ENCODE measurements at regions not wholly inside any gene's neighbourhood (a gene's known extent, or its start where the extent isn't known, plus 50 kb on each side); places are given as distances from the start of the nearest gene placed in this dataset.
A peak's percentile ranks its signal among the peaks of the same experiment; 100 is the strongest.
"Not testable (repeated sequence)": the region's sequence is repeated elsewhere in the genome, so short reads cannot be mapped to it uniquely, and the experiment has no call there.

DNA sequence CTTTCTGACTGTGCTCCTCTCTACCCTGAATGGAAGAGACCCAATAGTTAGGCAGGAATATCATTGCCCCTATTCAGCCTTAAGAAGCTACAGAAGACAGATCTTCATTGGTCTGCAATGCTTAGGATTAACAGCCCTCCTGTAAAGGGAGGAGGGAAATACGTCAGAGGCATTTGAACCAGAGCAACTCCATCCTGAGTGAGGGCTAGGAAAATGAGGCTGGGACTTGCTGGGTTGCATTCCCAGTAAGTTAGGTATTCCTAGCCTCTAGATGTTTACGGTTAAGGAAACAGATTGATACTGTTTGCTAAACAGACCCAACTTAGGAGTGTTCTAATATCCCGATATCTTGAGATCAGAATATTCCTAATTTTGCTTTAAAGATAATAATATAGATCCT is 63.5 kb downstream of the PCDH18 start:
- DNase-seq (ENCODE audit: low spot score) = no peak

DNA sequence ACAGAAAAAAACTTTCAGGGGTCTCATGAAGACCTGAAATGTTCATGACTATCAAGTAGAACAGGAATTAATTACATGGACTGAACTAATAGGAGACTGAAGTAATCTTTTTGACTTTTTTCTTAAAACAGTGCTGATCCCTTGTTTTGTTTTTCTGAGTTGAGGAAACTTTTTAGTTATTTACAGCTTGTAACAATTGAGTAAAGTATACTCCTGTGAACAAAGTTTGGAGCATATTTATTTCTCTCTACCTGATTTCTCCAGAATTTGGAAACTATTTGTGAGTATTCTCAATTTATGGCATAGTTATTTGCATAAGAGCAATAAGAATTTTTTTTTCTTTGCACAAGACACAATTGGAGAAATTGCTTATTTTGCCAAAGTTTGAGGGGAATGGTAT is 64.8 kb downstream of the PCDH18 start:
- DNase-seq (ENCODE audit: low spot score) = no peak

DNA sequence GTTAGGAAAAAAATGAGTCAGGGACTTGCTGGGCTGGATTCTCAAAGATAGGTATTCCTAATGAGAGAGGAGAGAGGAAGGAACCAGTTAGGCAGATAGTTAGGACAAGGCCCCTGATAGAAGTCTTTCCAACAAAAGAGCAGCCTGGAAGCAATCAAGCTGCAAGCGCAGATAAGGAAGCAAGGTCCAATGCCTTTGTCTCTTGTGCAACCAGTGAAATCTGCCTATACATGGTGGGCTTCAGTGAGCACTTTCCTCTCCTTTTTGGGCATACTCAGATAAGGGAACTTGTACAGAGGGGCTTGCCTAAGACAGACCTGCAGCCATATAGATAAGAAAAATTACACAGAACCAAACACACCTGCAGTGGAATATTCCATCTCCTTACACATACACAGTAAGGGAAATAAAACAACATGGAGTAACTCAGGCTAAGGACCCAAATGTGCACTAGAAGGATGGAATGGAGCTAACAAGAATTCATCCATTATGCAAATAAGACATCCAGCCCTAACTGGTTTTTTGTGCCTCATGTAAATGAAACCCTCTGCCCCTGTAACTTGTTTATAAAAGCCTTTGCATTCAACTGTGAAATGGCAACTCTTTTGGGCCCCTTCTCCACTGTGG is 68.8 kb downstream of the PCDH18 start:
- no peak for DNase-seq (ENCODE audit: low spot score)

DNA sequence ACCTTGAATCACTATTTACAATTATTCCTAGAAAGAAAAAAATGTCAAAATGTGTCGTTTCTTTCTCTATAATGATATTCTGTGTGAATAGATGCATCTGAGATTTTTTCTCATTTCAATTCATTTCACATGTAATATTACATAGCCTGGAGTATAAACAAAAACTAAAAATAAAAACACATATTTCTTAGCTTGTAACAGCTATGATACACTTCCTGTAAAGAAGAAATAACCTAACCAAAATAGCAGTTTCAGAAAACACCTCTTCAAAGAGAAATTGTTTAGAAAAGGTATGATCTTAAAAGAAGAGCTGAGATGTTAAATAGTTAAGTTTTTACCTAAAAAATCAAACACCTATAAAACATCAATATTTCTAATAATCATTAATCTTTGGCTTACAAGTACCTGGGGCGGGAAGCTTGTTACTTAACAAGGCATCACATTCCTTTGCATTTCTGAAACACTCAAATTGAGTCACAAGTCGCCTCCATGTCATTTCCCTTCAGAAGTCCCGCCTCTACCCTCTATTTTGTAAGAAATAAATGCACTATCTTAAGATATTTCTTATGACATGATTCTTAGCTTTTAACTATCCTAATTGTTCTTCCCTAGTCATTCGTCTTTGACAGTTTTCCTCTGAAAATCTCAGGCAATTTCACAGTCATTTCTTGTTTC is 76.5 kb downstream of the PCDH18 start:
- no peak for DNase-seq (ENCODE audit: low spot score)

DNA sequence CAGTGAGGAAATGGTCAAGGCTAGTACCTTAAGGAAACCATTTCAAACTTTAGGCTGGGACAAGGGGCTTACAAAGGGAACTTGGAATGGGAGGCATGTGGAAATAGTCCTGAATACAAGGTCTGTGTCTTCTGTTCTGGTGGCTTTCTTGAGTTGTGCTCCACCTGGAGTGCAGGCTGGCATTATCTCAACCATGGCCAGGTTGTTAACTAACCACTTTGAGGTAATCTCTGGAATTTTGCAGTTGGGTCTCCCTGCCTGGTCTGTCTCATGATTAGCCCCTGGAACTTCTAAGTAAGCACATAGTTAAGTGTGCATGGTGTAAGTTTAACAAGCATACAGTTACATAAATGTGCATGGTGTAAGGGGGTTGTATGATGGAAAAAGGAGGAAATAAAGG is 77.5 kb downstream of the PCDH18 start:
- no peak for DNase-seq (ENCODE audit: low spot score)

DNA sequence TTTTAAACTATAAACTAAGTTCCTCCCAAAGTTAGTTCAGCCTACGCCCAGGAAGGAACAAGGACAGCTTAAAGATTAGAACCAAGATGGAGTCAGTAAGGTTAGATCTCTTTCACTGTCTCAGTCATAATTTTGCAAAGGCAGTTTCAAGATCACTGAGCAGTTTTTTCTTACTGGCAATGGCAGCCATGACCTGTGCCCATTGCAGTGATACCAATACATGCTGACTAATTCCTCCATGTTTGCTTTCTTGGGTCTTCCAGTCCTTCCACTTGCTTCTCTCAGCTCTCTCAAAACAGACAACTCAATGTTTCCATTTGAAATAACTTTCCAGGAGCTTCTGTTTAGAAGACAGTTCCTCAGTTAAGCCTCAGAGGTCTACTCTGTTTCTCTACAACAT is 79.5 kb downstream of the PCDH18 start:
- no peak for DNase-seq (ENCODE audit: low spot score)

DNA sequence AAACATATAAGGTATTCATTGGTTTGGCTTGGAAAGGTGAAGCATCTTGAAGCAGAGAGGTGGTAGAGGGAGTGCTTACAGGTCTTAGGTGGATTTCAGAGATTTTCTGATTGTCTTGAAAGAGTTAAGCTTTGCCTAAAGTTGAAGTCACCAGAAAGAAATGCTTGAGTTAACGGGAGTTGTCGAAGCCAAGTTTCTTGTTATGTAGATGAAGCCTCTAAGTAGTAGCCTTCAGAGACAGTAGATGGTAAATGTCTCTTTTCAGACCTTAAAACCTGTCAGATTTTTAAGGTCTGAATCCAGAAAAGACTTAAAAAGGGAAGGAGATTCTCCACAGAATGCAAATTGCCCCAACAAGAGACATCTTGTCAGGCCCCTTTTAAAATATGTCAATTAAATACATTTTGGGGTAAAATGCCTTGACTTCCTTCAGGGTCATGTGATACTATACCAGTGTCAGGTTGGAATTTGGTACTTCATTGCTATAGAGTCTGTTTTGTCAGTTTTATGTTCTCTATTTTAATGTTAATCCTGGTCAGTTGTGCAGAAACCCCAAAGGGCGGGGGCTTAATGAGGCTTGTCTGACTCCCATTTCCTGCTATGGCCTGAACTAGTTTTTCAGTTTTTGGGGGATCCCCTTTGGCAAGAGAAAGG is 81.0 kb downstream of the PCDH18 start:
- peak; percentile 78 for DNase-seq (ENCODE audit: low spot score)

DNA sequence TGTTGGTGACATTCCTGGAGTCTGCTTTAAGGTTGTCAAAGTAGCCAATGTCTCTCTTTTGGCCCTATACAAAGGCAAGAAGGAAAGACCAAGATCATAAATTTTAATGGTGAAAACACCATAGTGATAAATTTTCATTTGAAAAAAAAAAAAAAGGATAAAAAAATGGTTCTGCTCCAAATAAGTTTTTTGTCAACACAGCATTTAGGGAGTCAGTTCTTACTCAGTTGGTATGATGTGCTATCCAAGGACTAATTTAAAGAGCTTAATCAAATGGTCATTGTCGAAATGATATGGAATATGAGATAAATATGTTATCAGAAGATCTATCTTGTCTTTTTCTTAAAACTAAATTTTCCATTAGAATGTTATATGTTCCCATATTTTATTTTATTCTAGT is 83.9 kb downstream of the PCDH18 start:
- no peak for DNase-seq (ENCODE audit: low spot score)

DNA sequence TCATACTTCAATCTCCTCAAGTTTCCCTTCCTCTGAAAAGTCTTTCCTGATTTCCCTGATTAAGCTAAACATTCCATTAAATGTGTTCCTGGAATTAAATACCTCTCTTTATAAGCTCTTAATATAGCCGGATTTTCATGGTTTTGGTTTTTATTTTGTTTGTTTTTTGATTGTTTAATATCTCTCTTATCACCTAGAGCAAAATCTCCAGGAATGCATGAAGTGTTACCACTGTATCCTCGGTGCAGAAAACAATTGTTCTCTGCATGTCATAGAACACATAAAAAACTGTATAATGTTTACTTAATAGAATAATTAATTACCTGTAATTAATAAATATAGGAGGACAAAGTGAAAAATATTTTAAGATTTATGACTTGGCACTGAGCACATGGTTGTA is 86.2 kb downstream of the PCDH18 start:
- no peak for DNase-seq (ENCODE audit: low spot score)

DNA sequence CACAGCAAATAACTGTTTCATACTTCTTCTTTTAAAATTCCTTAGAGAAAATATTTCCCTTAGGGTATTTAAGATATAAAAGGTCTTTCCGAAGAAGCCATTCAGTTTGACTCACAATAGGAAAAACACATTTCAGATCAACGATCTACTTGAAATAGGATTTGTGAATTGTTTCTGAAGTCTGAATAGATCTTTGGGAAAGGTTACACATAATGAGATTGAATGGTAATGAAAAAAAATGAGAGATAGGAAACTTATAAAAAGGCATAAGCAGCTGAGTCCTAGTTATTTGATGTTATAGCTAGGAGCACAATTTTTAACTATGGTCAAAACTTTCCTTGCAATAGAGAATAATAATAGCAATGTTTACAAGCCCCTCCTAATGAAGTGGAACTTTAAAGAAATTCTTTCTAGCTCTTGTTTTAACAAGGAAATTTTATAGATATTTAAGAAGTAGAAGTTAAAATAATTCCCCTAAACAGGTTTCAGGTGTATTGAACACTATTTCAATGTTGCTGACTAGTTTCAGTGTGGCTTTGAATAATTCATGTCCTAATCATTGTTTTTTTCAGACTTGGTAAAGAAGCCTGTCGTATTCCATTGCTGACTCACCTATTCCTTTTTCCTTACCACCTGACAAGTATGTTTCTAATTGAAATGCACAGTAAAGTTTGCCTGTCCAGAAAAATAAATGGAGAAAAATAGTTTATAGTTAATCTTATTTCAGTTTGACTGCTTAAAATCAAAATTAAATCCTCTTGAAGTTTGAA is 89.1 kb downstream of the PCDH18 start:
- no peak for DNase-seq (ENCODE audit: low spot score)

DNA sequence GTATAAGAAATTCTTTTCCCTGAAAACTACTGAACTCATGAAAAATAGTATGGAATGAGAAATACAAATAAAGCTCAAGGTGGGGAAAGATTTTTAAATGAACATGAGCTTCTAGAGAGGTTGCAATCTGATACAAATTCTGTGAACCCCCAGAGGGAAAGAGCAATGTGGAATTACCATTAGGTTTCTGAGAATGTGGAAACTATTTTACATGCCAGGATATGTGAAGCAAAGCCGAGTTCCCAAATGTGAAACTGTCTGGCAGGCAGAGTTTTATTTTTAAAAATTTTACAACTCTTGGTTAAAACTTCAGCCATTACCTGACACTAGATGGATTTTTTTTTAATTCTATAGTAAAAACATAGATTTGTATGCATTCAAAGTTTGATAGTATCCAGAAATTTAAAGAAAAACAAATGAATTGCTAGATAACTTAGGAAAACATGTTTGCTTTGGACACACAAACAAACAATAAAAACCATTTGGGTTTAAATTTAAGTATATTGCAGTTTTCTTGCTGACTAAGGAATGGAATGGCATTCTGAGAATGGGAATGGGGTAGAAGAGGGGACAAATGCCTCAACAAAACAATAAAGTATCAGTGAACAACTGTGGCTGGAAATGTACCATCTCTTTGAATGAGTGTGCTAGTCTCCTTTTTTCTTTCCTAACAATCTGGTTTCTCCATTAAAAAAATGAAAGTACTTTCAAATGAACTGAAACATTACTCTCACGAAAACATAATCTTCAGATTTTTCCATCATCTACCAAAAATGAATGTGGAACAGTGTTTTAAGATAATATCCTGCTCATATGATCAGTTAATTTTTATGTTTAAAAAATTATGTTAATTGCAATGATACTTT is 99.6 kb downstream of the PCDH18 start:
- peak; percentile 24 for DNase-seq (ENCODE audit: low spot score)

DNA sequence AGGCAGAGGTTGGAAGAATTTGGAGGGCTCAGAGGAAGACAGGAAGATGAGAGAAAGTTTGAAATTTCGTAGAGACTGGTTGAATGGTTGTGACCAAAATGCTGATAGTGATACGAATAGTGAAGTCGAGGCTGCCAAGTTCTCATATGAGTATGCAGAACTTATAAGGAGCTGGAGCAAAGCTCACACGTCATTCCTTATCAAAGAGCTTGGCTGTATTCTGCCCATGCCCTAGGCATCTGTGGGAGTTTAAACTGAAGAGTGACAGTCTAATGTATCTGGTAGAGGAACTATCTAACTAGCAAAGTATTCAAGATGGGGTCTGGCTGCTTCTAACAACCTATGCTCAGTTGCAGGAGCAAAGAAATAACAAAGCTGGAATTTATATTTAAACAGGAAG is 102.1 kb downstream of the PCDH18 start:
- DNase-seq (ENCODE audit: low spot score) = no peak

DNA sequence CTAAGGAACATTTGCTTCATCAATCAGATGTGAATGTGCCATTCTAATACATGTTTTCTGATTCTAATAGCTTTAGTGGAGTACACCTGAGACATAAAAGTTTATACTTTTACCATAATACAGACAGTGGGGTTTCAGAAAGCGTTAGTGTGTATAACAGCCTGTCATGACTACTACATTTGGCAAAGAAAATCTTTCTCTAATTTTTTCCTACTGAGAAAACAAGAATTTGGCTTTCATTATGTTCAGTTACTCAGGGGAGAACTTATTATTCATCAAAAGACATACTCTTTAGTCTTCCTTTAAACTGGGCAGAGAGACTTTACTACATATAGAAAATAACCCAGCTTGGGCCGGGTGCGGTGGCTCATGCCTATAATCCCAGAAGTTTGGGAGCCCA is 104.9 kb downstream of the PCDH18 start:
- DNase-seq (ENCODE audit: low spot score) = no peak

DNA sequence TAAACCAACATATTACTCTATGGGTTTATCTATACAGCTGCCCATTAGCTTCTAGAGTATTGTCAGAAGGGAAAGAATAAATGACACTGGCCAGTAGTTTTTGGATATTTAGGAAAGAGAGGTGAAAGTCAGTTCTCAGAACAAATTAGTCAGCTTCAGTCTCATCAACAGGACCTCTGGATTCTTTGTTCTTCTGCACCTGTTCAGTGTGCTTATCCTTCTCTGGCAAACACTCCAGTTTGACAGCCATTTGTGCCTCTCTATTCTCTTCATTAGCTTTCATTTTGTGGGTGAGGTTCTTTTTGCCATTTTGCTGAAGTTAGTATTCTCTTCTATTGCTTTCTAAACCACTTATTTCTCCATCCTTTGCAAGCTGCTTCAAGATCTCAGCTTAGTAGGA is 107.0 kb downstream of the PCDH18 start:
- no peak for DNase-seq (ENCODE audit: low spot score)

DNA sequence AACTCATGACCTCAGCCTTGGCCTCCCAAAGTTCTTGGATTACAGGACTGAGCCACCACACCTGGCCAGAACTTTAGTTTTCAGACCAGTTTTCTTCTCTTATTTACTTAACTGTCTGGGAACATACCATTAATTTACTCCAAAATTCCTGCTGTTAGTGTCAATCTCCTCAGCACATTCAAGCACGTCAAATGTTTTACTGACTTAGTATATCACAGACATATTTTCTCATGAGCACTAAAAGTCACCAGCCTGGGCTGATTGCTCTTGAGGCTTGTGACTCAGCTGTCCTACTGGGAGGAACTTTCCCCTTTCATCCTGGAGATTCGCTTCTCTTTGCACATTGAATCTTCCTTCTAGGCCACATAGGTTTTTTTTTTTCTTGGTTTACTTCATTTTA is 109.6 kb downstream of the PCDH18 start:
- no peak for DNase-seq (ENCODE audit: low spot score)

DNA sequence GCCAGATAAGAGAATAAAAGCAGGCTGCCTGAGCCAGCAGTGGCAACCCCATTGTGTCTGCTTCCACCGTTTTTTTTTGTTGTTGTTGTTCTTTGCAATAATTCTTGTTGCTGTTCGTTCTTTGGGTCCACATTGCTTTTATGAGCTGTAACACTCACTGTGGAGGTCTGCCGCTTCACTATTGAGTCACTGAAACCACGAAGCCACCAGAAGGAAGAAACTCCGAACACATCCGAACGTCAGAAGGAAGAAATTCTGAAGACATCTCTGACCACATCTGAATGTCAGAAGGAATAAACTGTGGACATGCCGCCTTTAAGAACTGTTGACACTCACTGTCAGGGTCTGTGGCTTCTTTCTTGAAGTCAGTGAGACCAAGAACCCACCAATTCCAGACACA is 110.5 kb downstream of the PCDH18 start:
- no peak for DNase-seq (ENCODE audit: low spot score)

DNA sequence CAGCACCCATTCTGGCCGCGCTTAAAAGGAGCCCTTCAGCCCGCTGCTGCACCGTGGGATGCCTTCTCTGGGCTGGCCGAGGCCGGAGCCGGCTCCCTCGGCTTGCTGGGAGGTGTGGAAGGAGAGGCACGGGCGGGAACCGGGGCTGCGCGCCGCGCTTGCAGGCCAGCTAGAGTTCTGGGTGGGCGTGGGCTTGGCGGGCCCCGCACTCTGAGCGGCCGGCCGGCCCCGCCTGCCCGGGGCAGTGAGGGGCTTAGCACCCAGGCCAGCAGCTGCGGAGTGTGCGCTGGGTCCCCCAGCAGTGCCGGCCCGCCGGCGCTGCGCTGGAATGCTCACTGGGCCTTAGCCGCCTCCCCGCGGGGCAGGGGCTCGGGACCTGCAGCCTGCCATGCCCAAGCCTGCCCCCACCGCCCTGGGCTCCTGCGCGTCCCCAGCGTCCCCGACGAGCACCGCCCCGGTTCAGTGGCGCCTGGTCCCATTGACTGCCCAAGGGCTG is 111.3 kb downstream of the PCDH18 start:
- no peak for DNase-seq (ENCODE audit: low spot score)

DNA sequence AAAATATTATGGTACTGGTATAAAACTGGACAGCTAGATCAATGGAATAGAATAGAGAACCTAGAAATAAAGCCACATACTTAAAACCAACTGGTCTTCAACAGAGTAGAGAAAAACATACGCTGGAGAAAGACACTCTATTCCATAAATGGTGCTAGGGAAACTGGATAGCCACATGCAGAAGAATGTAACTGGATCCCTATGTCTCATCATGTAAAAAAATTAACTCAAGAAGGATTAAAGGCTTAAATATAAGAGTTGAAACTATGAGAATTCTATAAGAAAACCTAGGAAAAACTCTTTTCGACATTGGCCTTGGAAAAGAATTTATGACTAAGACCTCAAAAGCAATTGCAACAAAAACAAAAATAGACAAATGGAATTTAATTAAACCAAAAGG is 114.6 kb downstream of the PCDH18 start:
- no peak for DNase-seq (ENCODE audit: low spot score)

DNA sequence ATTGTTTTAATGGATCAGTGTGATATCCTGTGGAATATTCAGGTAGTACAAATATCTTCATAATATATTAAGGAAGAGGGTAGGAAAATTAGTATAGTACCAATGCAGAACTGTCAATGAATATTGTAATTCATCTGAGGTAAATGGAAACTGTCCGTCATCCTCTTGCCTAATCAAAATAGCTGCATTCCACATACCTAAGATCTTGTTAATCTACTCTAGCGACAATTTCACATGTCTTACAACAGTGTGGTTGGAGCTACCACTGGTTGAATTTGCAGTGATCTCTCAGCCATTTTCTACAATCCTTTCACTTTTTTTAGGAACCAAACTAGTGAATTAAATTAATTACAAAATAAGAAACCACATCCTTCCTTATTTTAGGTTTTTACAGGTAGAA is 117.5 kb downstream of the PCDH18 start:
- no peak for DNase-seq (ENCODE audit: low spot score)

DNA sequence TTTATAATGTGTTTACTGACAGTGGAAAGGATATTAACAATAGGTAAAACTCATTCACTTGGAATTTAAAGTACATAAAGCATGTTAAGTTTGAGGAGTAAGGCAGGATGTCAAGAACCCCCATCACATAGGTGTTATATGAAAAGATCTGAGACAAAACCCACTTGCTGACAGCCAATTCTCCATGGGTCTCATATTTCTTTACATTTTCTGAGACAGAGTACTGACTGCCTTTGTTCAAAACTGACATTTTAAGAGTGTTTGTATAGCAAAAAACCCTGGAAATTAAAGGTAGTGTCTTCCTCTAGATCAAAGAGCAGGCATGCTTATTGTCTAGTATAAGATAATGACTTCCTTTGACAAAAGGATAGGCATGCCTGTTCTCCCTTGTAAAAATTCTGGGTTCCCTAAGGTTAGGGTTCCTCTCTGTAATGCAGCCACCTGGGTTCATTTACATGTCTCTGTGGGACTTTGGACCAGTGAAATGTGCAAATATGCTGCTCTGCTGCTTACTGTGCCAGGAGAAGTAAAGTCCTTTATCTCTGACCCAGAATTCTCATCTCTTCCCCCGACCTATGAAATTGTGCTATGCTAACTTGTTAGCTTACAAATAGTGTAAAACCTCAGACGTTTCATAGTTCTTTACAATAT is 123.6 kb downstream of the PCDH18 start:
- DNase-seq (ENCODE audit: low spot score) = no peak

DNA sequence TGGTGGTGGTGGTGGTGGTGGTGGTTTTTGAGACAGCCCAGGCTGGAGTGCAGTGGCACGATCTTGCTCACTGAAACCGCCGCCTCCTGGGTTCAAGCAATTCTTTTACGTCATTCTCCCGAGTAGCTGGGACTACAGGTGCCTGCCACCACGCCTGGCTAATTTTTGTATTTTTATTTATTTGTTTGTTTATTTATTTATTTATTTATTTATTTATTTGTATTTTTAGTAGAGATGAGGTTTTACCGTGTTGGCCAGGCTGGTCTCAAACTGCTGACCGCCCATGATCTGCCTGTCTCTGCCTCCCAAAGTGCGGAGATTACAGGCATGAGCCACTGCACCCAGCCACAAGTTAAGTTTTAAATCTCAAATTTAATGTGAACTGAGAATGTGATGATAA is 126.5 kb downstream of the PCDH18 start:
- DNase-seq (ENCODE audit: low spot score) = not testable (repeated sequence)

Measured in umbilical cord (tissue), 1 donor.